IMR-90 (cell line): ENCODE measurements at regions not wholly inside any gene's neighbourhood (a gene's known extent, or its start where the extent isn't known, plus 50 kb on each side); places are given as distances from the start of the nearest gene placed in this dataset.

ENCODE experiments used
- ATAC-seq: fragments of 200-7000 bp; cut with Tn5 transposase; 2 replicates; pipeline ENCODE4 v1.9.1; 2020; ENCODE audit warnings: low read depth, mild to moderate bottlenecking, moderate library complexity
- BruUV-seq: library from RNA; stranded (reverse); fragments of 400-500 nt; replicated peaks from 2 replicates; lab custom pipeline; 2021; lab: Mats Ljungman, UMichigan
- CTCF ChIA-PET: fragments of 300-600 bp; formaldehyde crosslinking; extraction: SDS; loops from one replicate; lab custom pipeline; 2021; ENCODE audit warnings: antibody characterized with exemption; lab: Yijun Ruan, JAX
- POLR2A ChIA-PET: fragments of 300-600 bp; sonication (Branson Sonifier 250); formaldehyde crosslinking; loops from one replicate; lab custom pipeline; 2022; ENCODE audit warnings: antibody characterized with exemption; ENCODE audit not compliant: unreplicated experiment; lab: Charles Lee
- DNase-seq: peaks from one replicate; pipeline ENCODE4 v3.0.0; 2013
- H2AFZ ChIP-seq: replicated peaks from 2 replicates; pipeline ENCODE3; 2013; ENCODE audit warnings: low read length, mild to moderate bottlenecking; ENCODE audit not compliant: poor library complexity
- H2AK5ac ChIP-seq: 2 replicates; pipeline ENCODE4 v1.6.1; 2013; ENCODE audit warnings: low read depth, low read length, inconsistent platforms
- H2AK9ac ChIP-seq: replicated peaks from 2 replicates; pipeline ENCODE3; 2013; ENCODE audit warnings: mild to moderate bottlenecking, low read depth, low read length, moderate library complexity; ENCODE audit not compliant: poor library complexity
- H2BK120ac ChIP-seq: 2 replicates; pipeline ENCODE4 v1.6.1; 2013; ENCODE audit warnings: low read depth, low read length, inconsistent platforms
- H2BK15ac ChIP-seq: 3 replicates; pipeline ENCODE4 v1.6.1; 2013; ENCODE audit warnings: low read depth, low read length, inconsistent platforms
- H2BK20ac ChIP-seq: 2 replicates; pipeline ENCODE4 v1.6.1; 2013; ENCODE audit warnings: low read depth, mild to moderate bottlenecking, inconsistent platforms, low read length, moderate library complexity
- H2BK5ac ChIP-seq: 2 replicates; pipeline ENCODE4 v1.6.1; 2013; ENCODE audit warnings: mild to moderate bottlenecking, low read depth, low read length, inconsistent platforms; ENCODE audit not compliant: poor library complexity, severe bottlenecking
- H3K14ac ChIP-seq: replicated peaks from 2 replicates; pipeline ENCODE4 v1.6.1; 2013; ENCODE audit warnings: low read depth, low read length, inconsistent platforms
- H3K18ac ChIP-seq: 2 replicates; pipeline ENCODE4 v1.6.1; 2013; ENCODE audit warnings: low read depth, low read length, control low read depth
- H3K23ac ChIP-seq: 2 replicates; pipeline ENCODE4 v1.6.1; 2013; ENCODE audit warnings: low read depth, low read length, inconsistent platforms
- H3K27ac ChIP-seq: 2 replicates; pipeline ENCODE4 v1.5.1; 2013; ENCODE audit warnings: mild to moderate bottlenecking, control low read depth, low read length; ENCODE audit not compliant: insufficient read depth
- H3K27me3 ChIP-seq: 2 replicates; pipeline ENCODE4 v1.6.1; 2013; ENCODE audit warnings: low read length; ENCODE audit not compliant: control insufficient read depth, insufficient read depth
- H3K36me3 ChIP-seq: 2 replicates; pipeline ENCODE4 v1.6.1; 2013; ENCODE audit warnings: low read length, mixed read lengths; ENCODE audit not compliant: control insufficient read depth, insufficient read depth
- H3K4ac ChIP-seq: 2 replicates; pipeline ENCODE4 v1.6.1; 2013; ENCODE audit warnings: low read depth, low read length, inconsistent platforms
- H3K4me1 ChIP-seq: 2 replicates; pipeline ENCODE4 v1.6.1; 2013; ENCODE audit warnings: low read length, mixed read lengths; ENCODE audit not compliant: control insufficient read depth, insufficient read depth
- H3K4me2 ChIP-seq: 2 replicates; pipeline ENCODE4 v1.6.1; 2013; ENCODE audit warnings: low read depth, mild to moderate bottlenecking, control low read depth, low read length, moderate library complexity
- H3K4me3 ChIP-seq: 2 replicates; pipeline ENCODE4 v1.5.1; 2013; ENCODE audit warnings: low read depth, mild to moderate bottlenecking, control low read depth, low read length, moderate library complexity; ENCODE audit not compliant: insufficient read depth
- H3K56ac ChIP-seq: 2 replicates; pipeline ENCODE4 v1.6.1; 2013; ENCODE audit warnings: low read length, inconsistent platforms; ENCODE audit not compliant: insufficient read depth; ENCODE audit errors: extremely low read depth
- H3K79me1 ChIP-seq, 2 experiments: 2 replicates each; pipeline ENCODE4 v1.6.1; 2013; ENCODE audit warnings: low read length in 2 of 2, inconsistent platforms in 1 of 2, low read depth in 1 of 2
- H3K9ac ChIP-seq: 2 replicates; pipeline ENCODE4 v1.6.1; 2013; ENCODE audit warnings: low read depth, low read length, control low read depth
- H3K9me1 ChIP-seq: 2 replicates; pipeline ENCODE4 v1.6.1; 2013; ENCODE audit warnings: low read length, inconsistent platforms; ENCODE audit not compliant: insufficient read depth
- H3K9me3 ChIP-seq: 2 replicates; pipeline ENCODE4 v1.6.1; 2013; ENCODE audit warnings: low read length; ENCODE audit not compliant: control insufficient read depth, insufficient read depth
- H4K20me1 ChIP-seq: 2 replicates; pipeline ENCODE4 v1.6.1; 2013; ENCODE audit warnings: low read length, inconsistent platforms; ENCODE audit not compliant: insufficient read depth
- H4K5ac ChIP-seq: 2 replicates; pipeline ENCODE4 v1.6.1; 2013; ENCODE audit warnings: mild to moderate bottlenecking, low read depth, low read length, control low read depth
- H4K8ac ChIP-seq, 2 experiments: 2 replicates each; pipeline ENCODE4 v1.6.1; 2013; ENCODE audit warnings: low read depth in 2 of 2, low read length in 2 of 2, control low read depth in 1 of 2, inconsistent platforms in 1 of 2
- H4K91ac ChIP-seq: 2 replicates; pipeline ENCODE4 v1.6.1; 2013; ENCODE audit warnings: low read depth, low read length, inconsistent platforms; ENCODE audit not compliant: insufficient read depth
- BHLHE40 ChIP-seq: fragments of 150-350 bp; IDR thresholded peaks from 2 replicates; pipeline ENCODE4 v1.6.1; 2016; ENCODE audit warnings: mild to moderate bottlenecking, low read depth, low read length
- CEBPB ChIP-seq: IDR thresholded peaks from 2 replicates; pipeline ENCODE4 v1.6.1; 2012; ENCODE audit warnings: low read depth, low read length, improper control_type of control experiment
- CHD1 ChIP-seq: IDR thresholded peaks from 2 replicates; pipeline ENCODE4 v1.6.1; 2012; ENCODE audit warnings: low read depth, low read length, improper control_type of control experiment
- FOS ChIP-seq: fragments of 150-350 bp; IDR thresholded peaks from 2 replicates; pipeline ENCODE4 v1.6.1; 2016; ENCODE audit warnings: low read depth, low read length
- MAFK ChIP-seq: IDR thresholded peaks from 2 replicates; pipeline ENCODE4 v1.6.1; 2012; ENCODE audit warnings: low read depth, low read length, improper control_type of control experiment
- MAZ ChIP-seq: IDR thresholded peaks from 2 replicates; pipeline ENCODE4 v1.6.1; 2012; ENCODE audit warnings: low read depth, mild to moderate bottlenecking, low read length, improper control_type of control experiment, moderate library complexity, borderline replicate concordance
- MXI1 ChIP-seq: IDR thresholded peaks from 2 replicates; pipeline ENCODE4 v1.6.1; 2012; ENCODE audit warnings: low read depth, mild to moderate bottlenecking, low read length, moderate library complexity, borderline replicate concordance
- POLR2A ChIP-seq: IDR thresholded peaks from 2 replicates; pipeline ENCODE4 v1.6.1; 2012; ENCODE audit warnings: mild to moderate bottlenecking, low read depth, low read length
- RAD21 ChIP-seq: IDR thresholded peaks from 2 replicates; pipeline ENCODE4 v1.6.1; 2012; ENCODE audit warnings: low read length, improper control_type of control experiment
- RCOR1 ChIP-seq: IDR thresholded peaks from 2 replicates; pipeline ENCODE4 v1.6.1; 2012; ENCODE audit warnings: mild to moderate bottlenecking, low read length, improper control_type of control experiment; ENCODE audit not compliant: insufficient replicate concordance
- RFX5 ChIP-seq: IDR thresholded peaks from 2 replicates; pipeline ENCODE4 v1.8.0; 2012; ENCODE audit warnings: low read depth, mild to moderate bottlenecking, low read length, moderate library complexity
- SMC3 ChIP-seq: fragments of 150-350 bp; IDR thresholded peaks from 2 replicates; pipeline ENCODE4 v1.6.1; 2016; ENCODE audit warnings: low read depth, mild to moderate bottlenecking, antibody characterized with exemption, low read length, moderate library complexity
- WGBS, 2 experiments: methylation state at CpG; one replicate each; pipeline versions ENCODE4 v1.1.5 to v1.1.7; 2013; ENCODE audit warnings: missing lambda C conversion rate in 2 of 2; ENCODE audit not compliant: insufficient read length in 1 of 2; ENCODE audit errors: extremely low coverage in 2 of 2; 5-methylcytosine and 5-hydroxymethylcytosine counted together
- dilution Hi-C: fragments of 300-500 bp; cut with HindIII; formaldehyde crosslinking; loops from one replicate; pipeline ENCODE4 v1.14.3; 2018; ENCODE audit warnings: low sequenced_read_pairs; ENCODE audit not compliant: unreplicated experiment
- in situ Hi-C: fragments of 300-500 bp; cut with MboI; formaldehyde crosslinking; loops from 3 replicates; pipeline ENCODE4 v1.14.3; 2019; ENCODE audit warnings: low sequenced_read_pairs, inconsistent platforms, mixed read lengths
- intact Hi-C: fragments of 100-400 bp; cut with micrococcal nuclease; formaldehyde crosslinking; loops from 2 replicates; pipeline ENCODE4 v1.10.0; 2022
- TF ChIP-seq, protein P1 (sequence below): conservative IDR thresholded peaks from 2 replicates; pipeline ENCODE4 v1.5.1; 2012; ENCODE audit warnings: mild to moderate bottlenecking, low read depth, low read length, improper control_type of control experiment
- TF ChIP-seq, protein P2 (sequence below): fragments of 150-350 bp; IDR thresholded peaks from 2 replicates; pipeline ENCODE4 v1.6.1; 2016; ENCODE audit warnings: low read depth, mild to moderate bottlenecking, low read length, moderate library complexity, borderline replicate concordance
- TF ChIP-seq, protein P3 (sequence below): fragments of 150-350 bp; IDR thresholded peaks from 2 replicates; pipeline ENCODE4 v1.6.1; 2017; ENCODE audit warnings: mild to moderate bottlenecking, antibody characterized with exemption, low read length, low read depth

DNA sequence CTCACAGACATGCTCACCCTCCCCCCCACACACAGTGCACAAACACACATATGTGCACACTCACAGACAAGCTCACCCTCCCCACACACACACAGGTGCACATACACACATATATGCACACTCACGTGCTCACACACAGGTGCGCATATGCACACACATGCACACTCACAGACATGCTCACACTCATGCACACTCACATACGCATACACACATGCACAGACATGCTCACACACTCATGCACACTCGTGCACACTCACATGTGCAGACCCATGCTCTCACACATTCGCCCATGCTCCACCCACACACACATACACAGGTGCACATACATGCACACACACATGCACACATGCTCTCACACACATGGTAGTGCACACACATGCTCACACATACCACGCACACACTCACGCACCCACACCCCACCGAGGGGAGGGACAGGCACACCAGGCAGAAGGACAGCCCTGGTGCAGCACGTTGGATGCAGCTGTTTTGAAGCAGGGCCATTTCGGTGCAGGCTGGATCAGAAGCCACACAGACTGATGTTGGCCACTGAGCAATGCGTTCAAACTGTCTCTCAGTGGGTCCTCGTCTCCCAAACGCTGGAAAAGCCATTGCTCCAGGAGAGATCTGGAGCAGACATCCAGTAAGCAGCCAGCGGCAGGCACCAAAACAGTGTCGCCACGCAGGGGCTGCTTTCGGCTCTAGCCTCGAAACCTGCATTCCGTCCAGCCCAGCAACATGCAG is 86.2 kb upstream of the ZNF469 start:
- ATAC-seq, result no peak
- dilution Hi-C loops (no loop called here), in situ Hi-C loops (no loop called here), intact Hi-C loops (no loop called here)
- H3K4me2 ChIP-seq, result no peak overlapping the region
- H4K5ac ChIP-seq, result no peak overlapping the region
- H4K8ac ChIP-seq, result no peak overlapping the region; a peak in 2 of 4 replicates
- H2BK120ac ChIP-seq, result peak overlapping the region; percentile 49
- H2BK5ac ChIP-seq, result no peak overlapping the region
- no peaks in the 10 kb centered on the region for H3K9me3 ChIP-seq
- H4K91ac ChIP-seq, result no peak overlapping the region; the same call in 1 of the 2 replicates
- peaks cover 0 to 19% of the 10 kb centered on the region in 2 experiments; a peak in 1 of 4 replicates for H3K79me1 ChIP-seq
- no peaks in the 10 kb centered on the region for H3K27me3 ChIP-seq
- H3K9ac ChIP-seq, result no peak overlapping the region
- peaks cover 18% of the 10 kb centered on the region for H3K4me1 ChIP-seq
- no peak overlapping the region for H3K4me3 ChIP-seq
- no peak for DNase-seq
- ChIA-PET POLR2A (no interaction called here), CTCF (no interaction called here)
- H3K56ac ChIP-seq, result no peak overlapping the region
- H3K23ac ChIP-seq, result no peak overlapping the region
- no TSS peak for BruUV-seq
- H4K20me1 ChIP-seq, result no peaks in the 10 kb centered on the region
- H2BK20ac ChIP-seq, result 0 out of 2 replicates have a peak overlapping the region, but pooled peaks have one; percentile 14
- peak overlapping the region; percentile 59; the same call in 1 of the 2 replicates for H3K14ac ChIP-seq
- WGBS, 2 experiments, result 83% methylated on average over 10 of the region's 19 CpGs; no CpG with 5 or more reads in 1 of the 2 experiments
- H2AK9ac ChIP-seq, result peak overlapping the region; percentile 67
- H3K4ac ChIP-seq, result peak overlapping the region; percentile 51
- peaks cover 24% of the 10 kb centered on the region for H3K9me1 ChIP-seq
- H2BK15ac ChIP-seq, result peak overlapping the region; percentile 48; the same call in 2 of the 3 replicates
- H3K36me3 ChIP-seq, result no peaks in the 10 kb centered on the region
- H3K18ac ChIP-seq, result no peak overlapping the region
- H2AFZ ChIP-seq, result no peak overlapping the region
- H2AK5ac ChIP-seq, result peak overlapping the region; percentile 93
- H3K27ac ChIP-seq, result no peak overlapping the region
- TF ChIP-seq, protein P1, sequence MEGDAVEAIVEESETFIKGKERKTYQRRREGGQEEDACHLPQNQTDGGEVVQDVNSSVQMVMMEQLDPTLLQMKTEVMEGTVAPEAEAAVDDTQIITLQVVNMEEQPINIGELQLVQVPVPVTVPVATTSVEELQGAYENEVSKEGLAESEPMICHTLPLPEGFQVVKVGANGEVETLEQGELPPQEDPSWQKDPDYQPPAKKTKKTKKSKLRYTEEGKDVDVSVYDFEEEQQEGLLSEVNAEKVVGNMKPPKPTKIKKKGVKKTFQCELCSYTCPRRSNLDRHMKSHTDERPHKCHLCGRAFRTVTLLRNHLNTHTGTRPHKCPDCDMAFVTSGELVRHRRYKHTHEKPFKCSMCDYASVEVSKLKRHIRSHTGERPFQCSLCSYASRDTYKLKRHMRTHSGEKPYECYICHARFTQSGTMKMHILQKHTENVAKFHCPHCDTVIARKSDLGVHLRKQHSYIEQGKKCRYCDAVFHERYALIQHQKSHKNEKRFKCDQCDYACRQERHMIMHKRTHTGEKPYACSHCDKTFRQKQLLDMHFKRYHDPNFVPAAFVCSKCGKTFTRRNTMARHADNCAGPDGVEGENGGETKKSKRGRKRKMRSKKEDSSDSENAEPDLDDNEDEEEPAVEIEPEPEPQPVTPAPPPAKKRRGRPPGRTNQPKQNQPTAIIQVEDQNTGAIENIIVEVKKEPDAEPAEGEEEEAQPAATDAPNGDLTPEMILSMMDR, result no peak
- TF ChIP-seq, protein P2, sequence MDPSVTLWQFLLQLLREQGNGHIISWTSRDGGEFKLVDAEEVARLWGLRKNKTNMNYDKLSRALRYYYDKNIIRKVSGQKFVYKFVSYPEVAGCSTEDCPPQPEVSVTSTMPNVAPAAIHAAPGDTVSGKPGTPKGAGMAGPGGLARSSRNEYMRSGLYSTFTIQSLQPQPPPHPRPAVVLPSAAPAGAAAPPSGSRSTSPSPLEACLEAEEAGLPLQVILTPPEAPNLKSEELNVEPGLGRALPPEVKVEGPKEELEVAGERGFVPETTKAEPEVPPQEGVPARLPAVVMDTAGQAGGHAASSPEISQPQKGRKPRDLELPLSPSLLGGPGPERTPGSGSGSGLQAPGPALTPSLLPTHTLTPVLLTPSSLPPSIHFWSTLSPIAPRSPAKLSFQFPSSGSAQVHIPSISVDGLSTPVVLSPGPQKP, result no peak
- TF ChIP-seq MAFK, result no peak
- TF ChIP-seq RFX5, result no peak
- TF ChIP-seq RCOR1, result no peak
- no peak for TF ChIP-seq POLR2A
- TF ChIP-seq, protein P3, sequence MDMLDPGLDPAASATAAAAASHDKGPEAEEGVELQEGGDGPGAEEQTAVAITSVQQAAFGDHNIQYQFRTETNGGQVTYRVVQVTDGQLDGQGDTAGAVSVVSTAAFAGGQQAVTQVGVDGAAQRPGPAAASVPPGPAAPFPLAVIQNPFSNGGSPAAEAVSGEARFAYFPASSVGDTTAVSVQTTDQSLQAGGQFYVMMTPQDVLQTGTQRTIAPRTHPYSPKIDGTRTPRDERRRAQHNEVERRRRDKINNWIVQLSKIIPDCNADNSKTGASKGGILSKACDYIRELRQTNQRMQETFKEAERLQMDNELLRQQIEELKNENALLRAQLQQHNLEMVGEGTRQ, result no peak
- TF ChIP-seq BHLHE40, result no peak
- no peak for TF ChIP-seq SMC3
- no peak for TF ChIP-seq CEBPB
- no peak for TF ChIP-seq MXI1
- TF ChIP-seq RAD21, result no peak
- TF ChIP-seq MAZ, result no peak
- TF ChIP-seq FOS, result no peak
- TF ChIP-seq CHD1, result no peak
